ENCODE measurements at regions not wholly inside any gene's neighbourhood (a gene's known extent, or its start where the extent isn't known, plus 50 kb on each side); places are given as distances from the start of the nearest gene placed in this dataset.
"Not testable (repeated sequence)": the region's sequence is repeated elsewhere in the genome, so short reads cannot be mapped to it uniquely, and the experiment has no call there.

DNA sequence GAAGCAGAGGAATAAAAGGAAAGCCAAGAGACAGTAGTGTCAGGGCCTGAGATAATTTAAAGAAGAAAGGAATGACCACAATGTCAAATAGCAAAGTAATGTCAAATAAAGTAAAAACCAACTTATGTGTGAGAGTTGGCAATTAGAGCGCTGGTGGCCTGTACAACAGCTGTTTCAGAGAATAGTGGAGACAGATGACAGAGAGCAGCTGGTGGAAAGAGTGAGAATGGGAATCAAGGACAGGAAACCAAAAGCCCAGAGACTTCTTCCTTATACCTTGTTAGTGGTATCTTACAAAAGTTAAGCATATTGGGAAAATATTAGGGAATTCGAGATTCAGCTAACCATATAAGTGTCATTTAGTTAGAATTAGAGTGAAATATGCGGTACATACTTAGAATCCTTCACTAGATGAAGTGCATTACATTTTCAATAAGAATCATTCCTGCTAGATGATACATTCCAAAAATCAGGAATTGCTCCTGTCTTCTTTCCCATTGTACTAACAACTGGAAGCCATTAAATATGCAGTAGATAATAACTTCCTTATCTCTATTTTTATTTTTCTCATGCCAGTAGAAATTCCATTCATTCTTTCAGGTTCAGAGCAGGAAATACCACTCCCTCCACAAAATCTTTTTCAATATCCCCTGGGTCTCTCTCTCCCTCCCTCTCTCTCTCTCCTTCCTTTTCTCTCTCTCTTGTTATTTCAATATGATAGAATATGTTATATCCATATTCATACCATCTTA lies 525.4 kb downstream of the CENPC start:
- DNase-seq (no peak), ATAC-seq (ENCODE audit: poor library complexity) (peak; percentile 39)
- intact Hi-C loops (cut with DNase I) = no loop called here

DNA sequence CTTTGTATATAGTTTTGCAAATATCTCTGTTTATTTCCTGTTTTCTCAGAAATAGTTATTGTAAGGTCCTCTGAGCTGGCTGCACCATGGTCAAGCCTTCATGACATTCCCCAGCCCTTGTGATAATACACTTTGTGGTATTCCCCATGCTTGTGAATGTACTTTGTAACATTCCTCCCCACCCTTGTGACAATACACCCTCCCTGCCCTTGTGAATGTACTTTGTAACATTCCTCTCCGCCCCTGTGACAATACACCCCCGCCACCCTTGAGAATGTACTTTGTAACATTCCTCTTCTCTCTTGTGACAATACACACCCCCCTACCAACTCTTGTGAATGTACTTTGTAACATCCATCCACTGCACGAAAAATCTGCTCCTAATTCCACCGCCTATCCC lies 530.7 kb downstream of the CENPC start:
- no peak for ATAC-seq (ENCODE audit: poor library complexity)
- intact Hi-C loops (cut with DNase I) = no loop called here
- no peak for DNase-seq

DNA sequence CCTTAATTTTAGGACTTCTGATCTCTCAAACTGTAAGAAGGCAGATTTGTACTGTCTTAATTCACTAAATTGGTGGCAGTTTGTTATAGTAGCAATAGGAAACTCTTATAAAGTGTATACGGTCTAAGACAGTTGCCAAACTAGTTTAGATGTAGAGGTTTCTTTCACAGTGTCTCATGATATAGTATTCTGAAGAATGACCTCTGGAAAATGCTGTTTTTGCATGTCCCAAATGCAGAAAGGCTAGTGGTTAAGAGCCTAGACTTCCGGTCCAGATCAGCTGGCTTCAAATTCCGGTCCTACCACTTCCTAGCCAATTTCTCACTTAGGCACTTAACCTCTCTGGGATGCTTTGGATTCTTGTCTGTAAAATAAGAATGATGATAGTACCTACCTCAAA lies 538.5 kb downstream of the CENPC start:
- DNase-seq (no peak), ATAC-seq (ENCODE audit: poor library complexity) (no peak)
- intact Hi-C loops (cut with DNase I) = no loop called here

DNA sequence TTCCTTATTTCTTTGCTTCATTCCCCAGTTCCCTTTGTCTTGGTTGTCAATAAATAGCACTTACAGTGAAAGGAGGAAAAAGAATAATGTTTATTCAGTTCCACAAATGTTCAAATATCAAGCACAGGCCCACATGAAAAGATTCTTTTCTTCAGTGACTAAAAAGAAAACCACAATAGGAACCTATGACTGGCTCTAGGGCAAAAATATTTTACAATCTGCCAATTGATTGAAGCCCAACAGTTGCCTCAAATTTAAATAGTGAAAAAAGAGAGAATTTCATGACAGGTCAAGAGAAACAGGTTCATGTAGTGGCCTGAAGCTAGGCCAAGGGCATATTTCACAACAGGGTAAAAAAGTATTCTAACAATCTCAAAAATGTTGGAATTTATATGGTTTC lies 553.8 kb downstream of the CENPC start:
- no peak for ATAC-seq (ENCODE audit: poor library complexity)
- intact Hi-C loops (cut with DNase I) = no loop called here
- DNase-seq = no peak

DNA sequence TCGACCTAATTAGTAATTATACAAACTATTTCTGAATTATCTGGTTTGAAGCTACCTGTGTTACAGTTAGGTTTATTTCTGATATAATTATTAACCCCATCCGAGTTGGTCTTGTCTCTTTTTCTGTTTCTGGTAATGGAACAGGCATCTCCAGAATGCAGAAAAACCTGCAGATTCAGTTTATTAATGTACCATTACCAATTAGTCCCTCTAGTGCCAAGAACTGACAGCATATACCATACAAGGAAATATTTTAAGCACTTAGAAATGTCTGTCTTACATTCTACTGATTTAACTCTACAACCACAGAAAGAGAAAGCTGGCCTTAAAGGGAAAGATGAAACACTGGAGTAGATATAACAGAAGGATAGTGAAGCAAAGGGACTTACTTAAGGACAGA lies 570.6 kb downstream of the CENPC start:
- no peak for DNase-seq
- ATAC-seq (ENCODE audit: poor library complexity) = no peak
- intact Hi-C loops (cut with DNase I) = no loop called here

DNA sequence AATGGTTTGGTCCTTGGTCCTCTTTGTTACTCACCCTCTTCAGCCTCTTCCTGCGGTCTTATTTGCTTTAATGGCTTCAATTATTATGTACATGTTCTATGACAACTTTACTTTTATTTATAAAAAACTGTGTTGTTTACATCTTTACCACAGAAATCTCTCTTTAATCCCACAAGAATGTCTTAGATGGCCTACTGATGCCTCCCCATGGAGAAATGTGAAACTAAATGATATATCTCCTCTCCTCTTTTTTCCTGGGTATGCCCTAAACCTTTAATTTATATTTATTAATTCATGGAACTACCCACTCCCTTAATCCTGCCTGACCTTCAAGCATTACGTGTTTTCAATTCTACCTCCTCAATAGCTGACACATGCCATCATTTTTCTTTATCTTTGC lies 573.2 kb downstream of the CENPC start:
- DNase-seq (no peak), ATAC-seq (ENCODE audit: poor library complexity) (no peak)
- intact Hi-C loops (cut with DNase I) = no loop called here

DNA sequence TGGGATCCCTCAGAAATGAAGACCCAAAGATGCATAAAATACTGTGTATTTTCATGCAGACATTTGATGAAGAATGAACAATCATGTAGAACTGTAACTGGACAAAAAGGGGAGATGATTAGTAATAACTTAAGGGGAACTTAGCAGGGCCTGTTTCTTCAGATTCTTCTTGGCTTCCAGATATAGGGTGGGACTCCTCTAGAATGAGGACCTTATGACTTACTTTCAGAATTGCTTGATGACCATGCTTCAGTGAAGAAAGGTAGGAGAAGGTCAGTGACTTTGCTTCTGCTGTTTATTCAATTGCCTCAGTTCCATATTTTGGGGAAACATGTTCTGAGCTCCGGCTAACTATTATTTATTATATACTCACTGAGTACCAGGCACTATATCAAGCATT lies 580.8 kb downstream of the CENPC start:
- DNase-seq (no peak), ATAC-seq (ENCODE audit: poor library complexity) (no peak)
- intact Hi-C loops (cut with DNase I) = no loop called here

DNA sequence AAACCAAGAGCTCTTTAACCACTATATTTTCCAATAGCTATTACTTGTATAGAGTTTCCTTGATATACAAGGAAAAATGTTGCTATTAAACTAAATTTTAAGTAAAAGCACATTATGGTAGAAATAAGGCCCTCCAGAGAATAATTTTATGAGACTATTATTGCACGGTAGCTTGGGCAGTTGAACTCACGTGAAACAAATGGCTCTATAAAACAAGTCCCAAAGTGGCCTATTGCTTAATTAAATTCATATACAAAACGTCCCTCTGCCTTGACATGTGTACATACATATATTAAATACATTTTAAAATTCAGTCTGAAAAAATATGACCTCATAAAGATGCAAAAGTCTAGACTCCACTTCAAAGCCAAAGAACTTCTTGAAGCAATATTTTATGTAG lies 582.2 kb downstream of the CENPC start:
- intact Hi-C loops (cut with DNase I) = no loop called here
- ATAC-seq (ENCODE audit: poor library complexity) = no peak
- DNase-seq = no peak

DNA sequence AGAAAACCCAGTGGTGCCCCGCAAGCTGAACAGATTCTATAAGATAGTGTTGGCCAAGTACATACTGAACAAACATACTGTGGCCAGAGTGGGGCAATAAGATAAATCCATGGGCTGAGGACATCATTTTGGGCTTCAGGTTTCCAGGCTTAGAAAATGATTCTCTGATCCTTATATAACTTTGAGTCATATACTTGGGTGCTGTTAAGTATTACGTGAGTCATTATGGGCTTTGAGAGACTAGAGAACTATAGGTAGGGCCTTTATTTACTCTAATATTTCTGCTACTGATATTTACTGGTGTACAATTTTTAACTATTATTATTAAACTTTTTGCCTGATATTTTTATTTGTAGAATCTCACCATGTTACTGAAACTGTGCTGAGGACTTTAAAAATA lies 586.1 kb downstream of the CENPC start:
- ATAC-seq (ENCODE audit: poor library complexity) (no peak), DNase-seq (no peak)
- intact Hi-C loops (cut with DNase I) = no loop called here

DNA sequence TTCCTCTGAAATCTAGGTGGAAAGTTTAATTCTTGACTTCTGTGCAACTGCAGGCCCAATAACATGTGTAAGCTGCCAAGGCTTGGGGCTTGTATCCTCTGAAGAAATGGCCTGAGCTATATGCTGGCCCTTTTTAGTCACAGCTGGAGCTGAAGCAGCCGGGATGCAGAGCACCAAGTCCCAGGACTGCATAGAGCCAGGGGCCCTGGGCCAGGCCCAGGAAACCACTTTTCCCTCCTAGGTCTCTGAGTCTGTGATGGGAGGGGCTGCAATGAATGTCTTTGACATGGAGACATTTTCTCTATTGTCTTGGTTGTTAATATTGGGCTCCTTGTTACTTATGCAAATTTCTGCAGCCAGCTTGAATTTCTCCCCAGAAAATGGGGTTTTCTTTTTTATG lies 588.5 kb downstream of the CENPC start:
- DNase-seq = no peak
- intact Hi-C loops (cut with DNase I) = no loop called here
- no peak for ATAC-seq (ENCODE audit: poor library complexity)

DNA sequence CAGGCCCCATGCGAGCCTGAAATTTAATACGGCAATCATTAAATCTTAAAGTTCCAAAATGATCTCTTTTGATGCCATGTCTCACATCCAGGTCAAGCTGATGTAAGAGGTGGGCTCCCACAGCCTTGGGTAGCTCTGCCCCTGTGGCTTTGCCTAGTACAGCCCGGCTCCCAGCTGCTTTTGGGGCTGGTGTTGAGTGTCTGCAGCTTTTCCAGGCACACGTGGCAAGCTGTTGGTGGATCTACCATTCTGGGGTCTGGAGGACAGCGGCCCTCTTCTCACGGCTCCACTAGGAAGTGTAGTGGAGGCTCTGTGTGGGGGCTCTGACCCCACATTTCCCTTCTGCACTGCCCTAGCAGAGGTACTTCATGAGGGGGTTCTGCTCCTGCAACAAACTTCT lies 588.9 kb downstream of the CENPC start:
- ATAC-seq (ENCODE audit: poor library complexity) (no peak), DNase-seq (no peak)
- intact Hi-C loops (cut with DNase I) = no loop called here

DNA sequence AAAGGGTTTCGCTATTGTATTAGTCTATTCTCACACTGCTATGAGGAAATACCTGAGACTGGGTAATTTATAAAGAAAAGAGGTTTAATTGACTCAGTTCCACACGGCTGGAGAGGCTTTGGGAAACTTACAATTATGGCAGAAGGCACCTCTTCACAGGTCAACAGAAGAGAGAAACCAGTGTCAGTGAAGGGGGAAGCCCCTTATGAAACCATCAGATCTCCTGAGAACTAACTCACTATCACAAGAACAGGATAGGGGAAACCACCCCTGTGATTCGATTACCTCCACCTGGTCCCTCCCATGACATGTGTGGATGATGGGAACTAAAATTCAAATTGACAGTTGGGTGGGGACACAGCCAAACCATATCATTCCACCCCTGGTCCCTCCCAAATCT lies 589.5 kb downstream of the CENPC start:
- no peak for DNase-seq
- intact Hi-C loops (cut with DNase I) = no loop called here
- ATAC-seq (ENCODE audit: poor library complexity) = no peak

DNA sequence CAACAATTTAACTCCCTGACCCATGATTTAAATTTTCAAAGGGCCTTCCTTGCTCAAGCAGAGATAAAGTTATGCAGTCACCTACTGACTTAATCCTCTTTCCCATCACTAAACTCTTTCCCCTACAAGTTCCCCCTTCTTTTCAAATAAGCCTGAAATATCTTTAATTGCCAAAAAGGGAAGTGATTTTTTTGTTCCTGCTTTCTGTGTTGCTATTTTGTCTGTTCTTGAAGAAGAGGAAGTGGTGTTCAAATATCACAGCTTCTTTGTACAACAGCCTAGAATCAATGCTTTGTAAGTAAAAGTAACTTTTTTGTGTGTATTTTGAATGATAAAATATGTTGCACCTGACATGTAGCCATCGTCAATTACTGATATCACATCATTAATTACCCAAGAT lies 595.9 kb downstream of the CENPC start:
- ATAC-seq (ENCODE audit: poor library complexity) (no peak), DNase-seq (no peak)
- intact Hi-C loops (cut with DNase I) = no loop called here

DNA sequence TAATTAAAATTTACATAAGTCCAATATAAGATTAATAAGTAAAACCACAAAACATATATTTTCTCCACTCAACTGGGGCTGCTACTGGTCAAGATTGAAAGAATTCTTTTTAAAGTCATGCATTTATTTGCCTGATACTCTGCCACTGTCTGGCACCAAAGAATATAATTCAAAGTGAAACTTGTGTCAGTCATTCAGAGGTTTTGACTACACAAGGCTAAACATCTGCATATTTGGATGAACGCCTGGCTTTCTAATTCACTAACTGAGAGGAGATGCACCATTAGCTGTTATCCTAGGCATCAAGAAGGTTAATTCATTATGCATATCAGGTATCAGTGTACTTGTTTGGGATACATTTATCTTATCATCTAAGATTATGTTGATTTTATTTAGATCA lies 598.5 kb downstream of the CENPC start:
- intact Hi-C loops (cut with DNase I) = no loop called here
- ATAC-seq (ENCODE audit: poor library complexity) = no peak
- no peak for DNase-seq

DNA sequence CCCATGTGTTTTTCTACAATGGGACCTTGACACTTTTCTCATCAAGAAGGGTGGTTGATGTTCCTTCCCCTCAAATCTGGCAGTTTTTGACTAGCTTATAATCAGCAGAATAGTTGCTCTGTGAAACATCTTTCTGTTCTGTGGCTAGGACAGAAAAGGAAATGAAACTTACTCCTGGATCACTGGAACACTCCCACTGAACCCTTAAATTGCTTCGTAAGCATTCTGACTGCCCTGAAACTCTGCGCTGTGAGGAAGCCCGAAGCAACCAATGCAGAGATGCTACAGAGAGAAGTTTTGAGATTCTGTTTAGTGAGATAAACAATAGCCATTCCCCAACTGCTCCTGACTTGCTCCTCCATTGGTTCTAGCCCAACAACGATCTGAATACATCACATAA lies 602.2 kb downstream of the CENPC start:
- DNase-seq (no peak), ATAC-seq (ENCODE audit: poor library complexity) (peak; percentile 59)
- intact Hi-C loops (cut with DNase I) = no loop called here

DNA sequence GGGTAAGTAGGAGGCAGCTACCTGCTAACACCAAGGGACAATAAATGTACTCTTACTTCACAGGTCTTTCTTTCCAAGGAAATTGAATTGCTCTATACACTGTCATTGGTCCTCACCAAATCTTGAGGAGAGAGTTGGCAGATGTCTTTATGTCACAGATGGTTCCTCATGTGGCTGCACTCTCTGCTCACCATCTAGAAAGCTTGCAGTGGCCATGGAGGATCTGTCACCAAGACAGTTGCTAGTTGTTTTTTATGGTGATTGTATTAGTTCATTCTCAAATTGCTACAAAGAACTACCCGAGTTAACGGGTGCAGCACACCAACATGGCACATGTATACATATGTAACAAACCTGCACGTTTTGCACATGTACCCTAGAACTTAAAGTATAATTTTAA lies 613.3 kb downstream of the CENPC start:
- intact Hi-C loops (cut with DNase I); ATAC-seq (ENCODE audit: poor library complexity); DNase-seq: not testable (repeated sequence)

DNA sequence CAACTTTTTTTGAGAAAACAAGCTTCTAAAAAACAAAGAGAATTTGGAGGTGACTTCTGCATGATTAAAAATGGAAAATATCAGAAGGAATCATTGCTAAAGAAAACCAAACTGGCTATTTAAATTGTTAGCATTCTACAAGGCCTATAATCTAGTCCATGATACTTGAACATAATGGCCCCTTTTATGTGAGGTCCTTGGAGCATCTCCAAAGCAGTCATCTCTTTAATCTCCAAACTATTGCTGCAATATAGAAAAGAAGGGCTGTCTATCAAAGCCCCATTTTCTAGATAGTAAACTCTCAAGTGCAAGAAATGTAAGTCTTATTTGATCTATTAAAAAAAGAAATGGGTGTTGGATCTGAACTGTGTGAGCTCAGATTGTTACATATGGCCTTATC lies 615.1 kb downstream of the CENPC start:
- intact Hi-C loops (cut with DNase I) = no loop called here
- ATAC-seq (ENCODE audit: poor library complexity) (no peak), DNase-seq (no peak)

DNA sequence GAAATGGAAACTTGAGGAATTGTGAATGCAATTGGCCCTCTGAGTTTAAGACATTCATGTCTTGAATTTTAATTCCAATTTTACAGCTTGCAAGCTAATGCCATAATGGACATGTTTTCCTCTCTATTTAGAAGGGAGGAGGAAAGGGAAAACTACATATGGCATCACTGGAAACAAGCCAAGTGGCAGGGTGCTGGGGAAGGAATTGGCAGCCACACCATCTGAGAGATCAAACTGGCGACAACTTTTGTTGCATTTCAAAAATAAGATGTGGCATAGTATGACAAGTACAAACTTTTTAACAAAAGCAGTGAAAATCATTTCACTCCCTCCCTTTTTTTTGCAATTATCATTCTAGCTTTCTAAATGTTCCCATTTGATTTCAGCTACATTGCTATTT lies 615.6 kb downstream of the CENPC start:
- ATAC-seq (ENCODE audit: poor library complexity) (no peak), DNase-seq (no peak)
- intact Hi-C loops (cut with DNase I) = no loop called here

DNA sequence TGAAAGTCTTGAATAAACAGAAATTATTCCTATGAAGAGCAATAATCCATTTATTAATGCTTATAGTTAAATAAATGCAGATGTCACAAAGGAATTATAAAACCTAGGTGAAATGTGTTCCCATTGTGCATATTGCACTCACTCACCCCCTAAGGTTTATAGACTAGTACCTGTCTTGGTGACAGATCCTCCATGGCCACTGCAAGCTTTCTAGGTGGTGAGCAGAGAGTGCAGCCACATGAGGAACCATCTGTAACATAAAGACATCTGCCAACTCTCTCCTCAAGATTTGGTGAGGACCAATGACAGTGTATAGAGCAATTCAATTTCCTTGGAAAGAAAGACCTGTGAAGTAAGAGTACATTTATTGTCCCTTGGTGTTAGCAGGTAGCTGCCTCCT lies 616.4 kb downstream of the CENPC start:
- DNase-seq; intact Hi-C loops (cut with DNase I); ATAC-seq (ENCODE audit: poor library complexity): not testable (repeated sequence)

DNA sequence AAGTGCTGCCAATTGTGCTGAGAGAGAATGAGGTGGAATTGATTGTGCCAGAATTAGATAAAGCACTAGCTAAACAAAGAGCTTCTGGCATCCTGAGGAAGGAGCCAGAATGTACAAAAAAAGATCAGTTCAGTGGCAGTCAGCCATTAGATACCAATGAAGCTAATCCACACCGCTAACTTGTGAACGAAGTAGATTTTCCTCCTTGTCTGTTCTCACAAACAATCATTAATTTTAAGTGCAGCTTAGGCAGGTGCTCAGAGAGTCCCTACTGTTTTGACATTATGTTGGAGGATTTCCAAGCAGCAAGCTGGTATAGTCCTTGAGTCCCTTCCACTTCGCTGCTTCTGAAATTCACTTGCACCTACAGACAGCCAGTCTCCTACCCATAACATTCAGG lies 617.4 kb downstream of the CENPC start:
- intact Hi-C loops (cut with DNase I) = no loop called here
- ATAC-seq (ENCODE audit: poor library complexity) = peak; percentile 18

DNA sequence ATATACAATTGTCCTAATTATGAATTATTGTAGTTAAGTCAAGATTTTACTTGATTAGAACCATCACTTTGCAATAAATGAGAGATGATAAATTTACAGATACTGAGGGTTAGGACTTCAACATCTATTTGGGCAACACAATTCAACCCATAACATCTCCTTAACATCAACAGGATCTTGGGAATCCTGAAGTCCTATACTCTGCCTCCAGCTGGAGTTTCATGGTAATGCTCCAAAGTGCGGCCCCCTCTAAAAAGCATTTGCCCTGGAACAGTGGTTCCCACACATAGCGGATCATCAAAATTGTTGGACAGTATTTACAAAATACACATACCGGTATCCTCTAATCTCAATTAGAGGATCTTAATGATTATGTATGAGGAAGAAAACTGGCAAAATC lies 618.6 kb downstream of the CENPC start:
- intact Hi-C loops (cut with DNase I) = no loop called here
- DNase-seq (no peak), ATAC-seq (ENCODE audit: poor library complexity) (no peak)

More for the DNA sequence above, 617.4 kb downstream of the CENPC start:
- no peak for DNase-seq

Measured in Right ventricle myocardium superior (tissue), 1 donor.